GM12878 (cell line): ENCODE measurements at regions not wholly inside any gene's neighbourhood (a gene's known extent, or its start where the extent isn't known, plus 50 kb on each side); places are given as distances from the start of the nearest gene placed in this dataset.

Experiments used
- ATAC-seq: fragments of 200-7000 bp; cut with Tn5 transposase; 3 replicates; pipeline ENCODE4 v1.9.1; 2020; ENCODE audit warnings: mild to moderate bottlenecking, moderate library complexity
- BruUV-seq: library from RNA; stranded (reverse); fragments of 400-500 nt; replicated peaks from 2 replicates; lab custom pipeline; 2021; lab: Mats Ljungman, UMichigan
- CTCF ChIA-PET: fragments of 300-600 bp; sonication (Branson Sonifier 250); formaldehyde crosslinking; extraction: SDS; loops from one replicate; lab custom pipeline; 2021; ENCODE audit warnings: inconsistent platforms; lab: Yijun Ruan, JAX
- POLR2A ChIA-PET: fragments of 350-600 bp; formaldehyde crosslinking; extraction: SDS; loops from one replicate; lab custom pipeline; 2021; ENCODE audit warnings: inconsistent platforms; lab: Charles Lee
- RAD21 ChIA-PET: fragments of 300-600 bp; sonication (Branson Sonifier 250); formaldehyde crosslinking; loops from one replicate; lab custom pipeline; 2023; ENCODE audit warnings: antibody characterized with exemption; ENCODE audit not compliant: unreplicated experiment; lab: Charles Lee
- SMC1A ChIA-PET: fragments of 300-600 bp; sonication (Branson Sonifier 250); formaldehyde crosslinking; loops from one replicate; lab custom pipeline; 2023; ENCODE audit not compliant: unreplicated experiment, uncharacterized antibody; lab: Charles Lee
- DNase-seq: peaks from one replicate; pipeline ENCODE4 v3.0.0-alpha.2; 2011; ENCODE audit warnings: low read depth, low spot score
- FAIRE-seq: peaks from 3 replicates; lab custom pipeline; 2011; peaks lifted over from hg19 to GRCh38; lab: Jason Lieb, UNC
- H2AFZ ChIP-seq: 2 replicates; pipeline ENCODE4 v1.6.0; 2011; ENCODE audit warnings: low read depth, low read length, control low read depth; ENCODE audit not compliant: control insufficient read depth
- H3K27ac ChIP-seq: 2 replicates; pipeline ENCODE4 v1.5.1; 2011; ENCODE audit warnings: control low read depth; ENCODE audit not compliant: control insufficient read depth, insufficient read depth
- H3K27me3 ChIP-seq, 2 experiments: replicated peaks in 1 of 2; 2 replicates each; pipeline versions ENCODE4 v1.6.0 to v1.6.1; 2011; ENCODE audit warnings: low read length in 1 of 2; ENCODE audit not compliant: control insufficient read depth in 2 of 2, insufficient read depth in 2 of 2
- H3K36me3 ChIP-seq, 2 experiments: 2 replicates each; pipeline ENCODE4 v1.5.1; 2011; ENCODE audit warnings: low read length in 1 of 2; ENCODE audit not compliant: control insufficient read depth in 2 of 2, insufficient read depth in 2 of 2
- H3K4me1 ChIP-seq: 2 replicates; pipeline ENCODE4 v1.6.1; 2011; ENCODE audit warnings: mild to moderate bottlenecking, low read length, moderate library complexity, mixed read lengths; ENCODE audit not compliant: control insufficient read depth, insufficient read depth
- H3K4me2 ChIP-seq: 2 replicates; pipeline ENCODE4 v1.6.0; 2011; ENCODE audit warnings: control low read depth; ENCODE audit not compliant: control insufficient read depth, insufficient read depth
- H3K4me3 ChIP-seq: fragments of 200-600 bp; sonication (generic); 2 replicates; pipeline ENCODE4 v1.5.1; 2016
- H3K79me2 ChIP-seq: 2 replicates; pipeline ENCODE4 v1.6.0; 2011; ENCODE audit warnings: low read length; ENCODE audit not compliant: control insufficient read depth, insufficient read depth
- H3K9ac ChIP-seq: 2 replicates; pipeline ENCODE4 v1.8.0; 2011; ENCODE audit warnings: low read length, control low read depth, mixed read lengths; ENCODE audit not compliant: control insufficient read depth, insufficient read depth
- H3K9me3 ChIP-seq: replicated peaks from 3 replicates; pipeline ENCODE4 v1.5.1; 2011; ENCODE audit warnings: mild to moderate bottlenecking, low read length; ENCODE audit not compliant: control insufficient read depth, insufficient read depth
- H4K20me1 ChIP-seq: 2 replicates; pipeline ENCODE4 v1.6.0; 2011; ENCODE audit not compliant: control insufficient read depth, insufficient read depth
- BACH1 ChIP-seq: fragments of 450-650 bp; IDR thresholded peaks from 2 replicates; pipeline ENCODE4 v1.6.1; 2017; ENCODE audit warnings: mild to moderate bottlenecking, borderline replicate concordance
- BRCA1 ChIP-seq: IDR thresholded peaks from 2 replicates; pipeline ENCODE4 v1.6.1; 2011; ENCODE audit warnings: low read depth, low read length, improper control_type of control experiment
- DPF2 ChIP-seq: fragments of 450-650 bp; IDR thresholded peaks from 2 replicates; pipeline ENCODE4 v1.6.1; 2017; ENCODE audit warnings: mild to moderate bottlenecking
- EP300 ChIP-seq, 2 experiments: fragments of 150-350 bp in 1 of 2; IDR thresholded peaks; 2 replicates each; pipeline ENCODE4 v1.6.1; 2011 to 2012; ENCODE audit warnings: low read depth in 2 of 2, low read length in 2 of 2, borderline replicate concordance in 1 of 2, improper control_type of control experiment in 1 of 2, inconsistent platforms in 1 of 2; ENCODE audit not compliant: control insufficient read depth in 1 of 2
- FOXM1 ChIP-seq: IDR thresholded peaks from 2 replicates; pipeline ENCODE4 v1.6.1; 2012; ENCODE audit warnings: low read depth, mild to moderate bottlenecking, inconsistent platforms, low read length, moderate library complexity
- HDAC2 ChIP-seq: fragments of 200-600 bp; sonication (generic); IDR thresholded peaks from 2 replicates; pipeline ENCODE4 v1.6.1; 2017
- MTA2 ChIP-seq: fragments of 450-650 bp; IDR thresholded peaks from 2 replicates; pipeline ENCODE4 v1.6.1; 2016; ENCODE audit warnings: low read depth, mild to moderate bottlenecking, moderate library complexity
- RAD51 ChIP-seq: fragments of 450-650 bp; IDR thresholded peaks from 2 replicates; pipeline ENCODE4 v1.6.1; 2016; ENCODE audit warnings: moderate library complexity, mild to moderate bottlenecking, inconsistent platforms
- SIN3A ChIP-seq: IDR thresholded peaks from 2 replicates; pipeline ENCODE4 v1.6.1; 2012; ENCODE audit warnings: low read depth, low read length, improper control_type of control experiment
- SMAD5 ChIP-seq: IDR thresholded peaks from 2 replicates; pipeline ENCODE4 v1.6.1; 2016; ENCODE audit warnings: antibody characterized with exemption, low read depth
- SMC3 ChIP-seq: IDR thresholded peaks from 2 replicates; pipeline ENCODE4 v1.6.1; 2011; ENCODE audit warnings: low read length, improper control_type of control experiment, borderline replicate concordance
- SRF ChIP-seq, 2 experiments: IDR thresholded peaks; 2 replicates each; pipeline ENCODE4 v1.6.1; 2011; ENCODE audit warnings: low read depth in 2 of 2, low read length in 2 of 2, mild to moderate bottlenecking in 1 of 2, moderate library complexity in 1 of 2
- ZNF217 ChIP-seq: fragments of 450-650 bp; IDR thresholded peaks from 2 replicates; pipeline ENCODE4 v1.6.1; 2017; ENCODE audit warnings: antibody characterized with exemption, mild to moderate bottlenecking
- WGBS: methylation state at CpG from one replicate; pipeline ENCODE4 v1.1.6; 2016; ENCODE audit warnings: low lambda C conversion rate; ENCODE audit not compliant: insufficient replicate concordance, insufficient coverage; ENCODE audit errors: missing lambda C conversion rate; 5-methylcytosine and 5-hydroxymethylcytosine counted together
- in situ Hi-C: fragments of 300-500 bp; cut with MboI; formaldehyde crosslinking; loops from 9 replicates; pipeline ENCODE4 v1.14.3; 2018; ENCODE audit warnings: mixed read lengths
- intact Hi-C: fragments of 100-400 bp; cut with micrococcal nuclease; formaldehyde crosslinking; loops from one replicate; pipeline ENCODE4 v1.14.2; 2022; ENCODE audit not compliant: unreplicated experiment
- TF ChIP-seq, protein P1 (sequence below): fragments of 450-650 bp; IDR thresholded peaks from 2 replicates; pipeline ENCODE4 v1.6.1; 2018; ENCODE audit warnings: mild to moderate bottlenecking, low read depth, moderate library complexity; ENCODE audit not compliant: partially characterized antibody
- TF ChIP-seq, protein P2 (sequence below): fragments of 450-650 bp; IDR thresholded peaks from 2 replicates; pipeline ENCODE4 v1.6.1; 2018; ENCODE audit warnings: borderline replicate concordance, mild to moderate bottlenecking; ENCODE audit not compliant: partially characterized antibody

DNA sequence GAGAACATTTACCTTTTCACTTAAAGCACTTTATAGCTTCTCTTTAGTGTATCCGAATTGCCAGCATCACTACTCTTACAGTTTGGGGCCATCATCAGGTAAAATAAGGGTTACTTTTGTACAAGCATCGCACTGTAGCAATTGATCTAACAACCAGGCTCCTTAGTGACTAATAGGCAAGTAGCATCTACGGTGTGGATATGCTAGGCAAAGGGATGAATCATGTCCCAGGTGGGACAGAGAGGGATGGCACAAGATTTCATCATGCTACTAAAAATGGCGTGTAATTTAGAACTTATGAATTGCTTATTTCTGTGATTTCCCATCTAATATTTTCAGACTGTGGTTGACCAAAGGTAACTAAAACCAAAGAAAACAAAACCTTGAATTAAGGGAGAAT lies 582.3 kb downstream of the KCNH5 start:
- H2AFZ ChIP-seq: no peak overlapping the region
- H3K27ac ChIP-seq: no peak overlapping the region
- H3K9ac ChIP-seq: no peak overlapping the region
- DNase-seq (no peak), ATAC-seq (no peak), FAIRE-seq (no peak)
- no peak overlapping the region for H3K4me2 ChIP-seq
- intact Hi-C loops (no loop called here), in situ Hi-C loops (no loop called here)
- POLR2A ChIA-PET: no interaction called here
- H4K20me1 ChIP-seq: no peaks in the 10 kb centered on the region
- CTCF ChIA-PET: no interaction called here
- no TSS peak for BruUV-seq
- SMC1A ChIA-PET: no interaction called here
- H3K79me2 ChIP-seq: no peaks in the 10 kb centered on the region
- RAD21 ChIA-PET: no interaction called here
- WGBS: 28% methylated on average over 4 of the region's 4 CpGs
- H3K9me3 ChIP-seq: no peaks in the 10 kb centered on the region
- H3K4me1 ChIP-seq: no peaks in the 10 kb centered on the region
- no peak overlapping the region for H3K4me3 ChIP-seq
- no peaks in the 10 kb centered on the region for H3K27me3 ChIP-seq
- no peaks in the 10 kb centered on the region for H3K36me3 ChIP-seq
- TF ChIP-seq RAD51: no peak
- no peak for TF ChIP-seq HDAC2
- no peak for TF ChIP-seq BRCA1
- no peak for TF ChIP-seq SIN3A
- TF ChIP-seq SMAD5: no peak
- no peak for TF ChIP-seq FOXM1
- no peak for TF ChIP-seq BACH1
- no peak for TF ChIP-seq EP300 (IDR thresholded peaks at IDR 0.05; ENCODE audit: borderline replicate concordance in 1 of 2, control insufficient read depth in 1 of 2, low read depth in 2 of 2, low read length in 2 of 2)
- no peak for TF ChIP-seq MTA2

DNA sequence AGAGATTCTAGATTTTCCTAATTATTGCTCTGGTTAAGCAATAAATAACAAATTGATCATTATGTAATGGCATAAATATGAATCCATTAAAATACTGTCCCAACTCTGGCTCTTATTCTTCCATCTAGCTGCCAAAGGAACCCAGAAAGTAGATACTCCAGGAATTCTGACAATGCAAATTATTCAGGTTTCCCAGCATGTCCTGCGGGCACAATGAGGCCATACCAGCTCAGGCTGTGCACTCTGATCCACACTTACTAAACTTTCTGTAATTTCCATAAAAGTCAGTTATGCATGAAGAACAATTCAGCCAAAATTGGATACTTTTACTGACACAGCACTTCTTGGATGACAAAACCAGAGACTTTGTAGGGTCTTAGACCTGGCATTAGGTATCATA lies 576.3 kb downstream of the KCNH5 start:
- RAD21 ChIA-PET: no interaction called here
- H3K36me3 ChIP-seq: no peaks in the 10 kb centered on the region
- intact Hi-C loops (no loop called here), in situ Hi-C loops (no loop called here)
- 43% methylated on average over 1 of the region's 1 CpG for WGBS
- no peak overlapping the region for H2AFZ ChIP-seq
- H3K9me3 ChIP-seq: no peaks in the 10 kb centered on the region
- no peaks in the 10 kb centered on the region for H3K79me2 ChIP-seq
- POLR2A ChIA-PET: no interaction called here
- H4K20me1 ChIP-seq: no peaks in the 10 kb centered on the region
- H3K9ac ChIP-seq: no peak overlapping the region
- DNase-seq (no peak), FAIRE-seq (no peak), ATAC-seq (no peak)
- CTCF ChIA-PET: no interaction called here
- no peak overlapping the region for H3K4me2 ChIP-seq
- no peak overlapping the region for H3K27ac ChIP-seq
- H3K27me3 ChIP-seq: no peaks in the 10 kb centered on the region
- SMC1A ChIA-PET: no interaction called here
- H3K4me1 ChIP-seq: no peaks in the 10 kb centered on the region
- no TSS peak for BruUV-seq
- H3K4me3 ChIP-seq: no peak overlapping the region
- TF ChIP-seq ZNF217: no peak
- no peak for TF ChIP-seq SRF (IDR thresholded peaks at IDR 0.05; ENCODE audit: low read depth in 2 of 2, low read length in 2 of 2)
- no peak for TF ChIP-seq DPF2
- TF ChIP-seq, protein P1, sequence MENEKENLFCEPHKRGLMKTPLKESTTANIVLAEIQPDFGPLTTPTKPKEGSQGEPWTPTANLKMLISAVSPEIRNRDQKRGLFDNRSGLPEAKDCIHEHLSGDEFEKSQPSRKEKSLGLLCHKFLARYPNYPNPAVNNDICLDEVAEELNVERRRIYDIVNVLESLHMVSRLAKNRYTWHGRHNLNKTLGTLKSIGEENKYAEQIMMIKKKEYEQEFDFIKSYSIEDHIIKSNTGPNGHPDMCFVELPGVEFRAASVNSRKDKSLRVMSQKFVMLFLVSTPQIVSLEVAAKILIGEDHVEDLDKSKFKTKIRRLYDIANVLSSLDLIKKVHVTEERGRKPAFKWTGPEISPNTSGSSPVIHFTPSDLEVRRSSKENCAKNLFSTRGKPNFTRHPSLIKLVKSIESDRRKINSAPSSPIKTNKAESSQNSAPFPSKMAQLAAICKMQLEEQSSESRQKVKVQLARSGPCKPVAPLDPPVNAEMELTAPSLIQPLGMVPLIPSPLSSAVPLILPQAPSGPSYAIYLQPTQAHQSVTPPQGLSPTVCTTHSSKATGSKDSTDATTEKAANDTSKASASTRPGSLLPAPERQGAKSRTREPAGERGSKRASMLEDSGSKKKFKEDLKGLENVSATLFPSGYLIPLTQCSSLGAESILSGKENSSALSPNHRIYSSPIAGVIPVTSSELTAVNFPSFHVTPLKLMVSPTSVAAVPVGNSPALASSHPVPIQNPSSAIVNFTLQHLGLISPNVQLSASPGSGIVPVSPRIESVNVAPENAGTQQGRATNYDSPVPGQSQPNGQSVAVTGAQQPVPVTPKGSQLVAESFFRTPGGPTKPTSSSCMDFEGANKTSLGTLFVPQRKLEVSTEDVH: no peak
- TF ChIP-seq, protein P2, sequence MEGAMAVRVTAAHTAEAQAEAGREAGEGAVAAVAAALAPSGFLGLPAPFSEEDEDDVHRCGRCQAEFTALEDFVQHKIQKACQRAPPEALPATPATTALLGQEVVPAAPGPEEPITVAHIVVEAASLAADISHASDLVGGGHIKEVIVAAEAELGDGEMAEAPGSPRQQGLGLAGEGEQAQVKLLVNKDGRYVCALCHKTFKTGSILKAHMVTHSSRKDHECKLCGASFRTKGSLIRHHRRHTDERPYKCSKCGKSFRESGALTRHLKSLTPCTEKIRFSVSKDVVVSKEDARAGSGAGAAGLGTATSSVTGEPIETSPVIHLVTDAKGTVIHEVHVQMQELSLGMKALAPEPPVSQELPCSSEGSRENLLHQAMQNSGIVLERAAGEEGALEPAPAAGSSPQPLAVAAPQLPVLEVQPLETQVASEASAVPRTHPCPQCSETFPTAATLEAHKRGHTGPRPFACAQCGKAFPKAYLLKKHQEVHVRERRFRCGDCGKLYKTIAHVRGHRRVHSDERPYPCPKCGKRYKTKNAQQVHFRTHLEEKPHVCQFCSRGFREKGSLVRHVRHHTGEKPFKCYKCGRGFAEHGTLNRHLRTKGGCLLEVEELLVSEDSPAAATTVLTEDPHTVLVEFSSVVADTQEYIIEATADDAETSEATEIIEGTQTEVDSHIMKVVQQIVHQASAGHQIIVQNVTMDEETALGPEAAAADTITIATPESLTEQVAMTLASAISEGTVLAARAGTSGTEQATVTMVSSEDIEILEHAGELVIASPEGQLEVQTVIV: no peak
- no peak for TF ChIP-seq EP300 (IDR thresholded peaks at IDR 0.05; ENCODE audit: borderline replicate concordance in 1 of 2, control insufficient read depth in 1 of 2, low read depth in 2 of 2, low read length in 2 of 2)
- TF ChIP-seq SMC3: no peak
